Prostate gland (tissue), 2 donors: ENCODE measurements at regions not wholly inside any gene's neighbourhood (a gene's known extent, or its start where the extent isn't known, plus 50 kb on each side); places are given as distances from the start of the nearest gene placed in this dataset.
A peak's percentile ranks its signal among the peaks of the same experiment; 100 is the strongest.

Experiments
- DNase-seq: peaks from one replicate; pipeline ENCODE4 v3.0.0-alpha.2; 2019; ENCODE audit warnings: low spot score
- H3K27ac ChIP-seq, 2 donors: fragments of 200-600 bp; sonication (generic); 2 replicates each; pipeline ENCODE4 v1.5.1; 2017 to 2019
- H3K27me3 ChIP-seq: fragments of 200-600 bp; sonication (generic); replicated peaks from 2 replicates; pipeline ENCODE4 v1.5.1; 2019; ENCODE audit not compliant: insufficient read depth
- H3K36me3 ChIP-seq, 2 donors: fragments of 200-600 bp; sonication (generic); 1 replicate in 1 of 2; 2 replicates in 1 of 2; pipeline versions ENCODE4 v1.5.1 to v1.8.1; 2017 to 2019
- H3K4me1 ChIP-seq: fragments of 200-600 bp; sonication (generic); replicated peaks from 2 replicates; pipeline ENCODE4 v1.5.1; 2019
- H3K4me3 ChIP-seq, 2 donors: fragments of 200-600 bp; sonication (generic); 2 replicates each; pipeline ENCODE4 v1.5.1; 2017 to 2019
- H3K9me3 ChIP-seq: fragments of 200-600 bp; sonication (generic); 2 replicates; pipeline ENCODE4 v1.5.1; 2017
- POLR2A ChIP-seq: fragments of 450-650 bp; IDR thresholded peaks from one replicate; pipeline ENCODE4 v1.6.1; 2016; ENCODE audit warnings: antibody characterized with exemption, mild to moderate bottlenecking
- POLR2AphosphoS5 ChIP-seq: sonication (generic); formaldehyde crosslinking; IDR thresholded peaks from one replicate; pipeline ENCODE4 v1.6.1; 2017; ENCODE audit warnings: antibody characterized with exemption
- WGBS: methylation state at CpG from one replicate; pipeline ENCODE4 v1.1.5; 2018; 5-methylcytosine and 5-hydroxymethylcytosine counted together
- intact Hi-C: fragments of 100-400 bp; cut with DNase I; formaldehyde crosslinking; loops from one replicate; pipeline ENCODE4 v1.14.2; 2022
- TF ChIP-seq, protein P1 (sequence below), 4 experiments: fragments of 200-600 bp in 2 of 4; fragments of 450-650 bp in 2 of 4; sonication (generic) in 2 of 4; IDR thresholded peaks; 1 replicate in 3 of 4; 2 replicates in 1 of 4; pipeline ENCODE4 v1.5.1; 2016 to 2019; ENCODE audit warnings: antibody characterized with exemption in 4 of 4, mild to moderate bottlenecking in 2 of 4, moderate library complexity in 2 of 4

DNA sequence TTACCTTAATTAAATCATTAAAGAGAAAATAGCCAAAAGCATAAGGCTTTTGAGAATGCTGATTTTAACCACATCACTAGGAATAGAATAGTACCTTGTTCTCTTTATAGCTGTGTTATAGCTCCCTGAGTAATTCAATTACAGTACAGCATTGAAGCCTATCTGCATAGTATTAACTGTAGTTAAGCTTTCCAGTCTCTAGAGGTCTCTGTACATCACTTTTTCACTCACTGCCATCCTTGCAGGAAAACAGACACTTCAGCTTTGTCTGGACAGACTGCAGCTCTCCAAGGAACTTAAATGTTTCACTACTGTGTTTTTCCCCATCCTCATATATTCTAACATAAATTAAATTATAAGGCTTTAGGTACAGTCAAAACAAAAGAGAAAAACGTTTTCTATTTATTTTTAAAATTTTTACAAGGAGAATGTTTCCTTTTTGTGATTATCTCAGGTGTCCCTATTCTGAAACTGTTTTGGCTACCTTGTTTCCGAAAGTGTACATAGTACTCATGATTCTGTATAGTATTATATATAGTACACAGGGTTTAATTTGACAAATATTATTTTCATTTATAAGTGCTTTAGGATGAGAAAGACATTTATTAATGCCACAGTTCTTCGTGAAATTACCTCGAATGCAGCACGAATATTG lies 407.9 kb downstream of the PCDH18 start:
- TF ChIP-seq, protein P1, sequence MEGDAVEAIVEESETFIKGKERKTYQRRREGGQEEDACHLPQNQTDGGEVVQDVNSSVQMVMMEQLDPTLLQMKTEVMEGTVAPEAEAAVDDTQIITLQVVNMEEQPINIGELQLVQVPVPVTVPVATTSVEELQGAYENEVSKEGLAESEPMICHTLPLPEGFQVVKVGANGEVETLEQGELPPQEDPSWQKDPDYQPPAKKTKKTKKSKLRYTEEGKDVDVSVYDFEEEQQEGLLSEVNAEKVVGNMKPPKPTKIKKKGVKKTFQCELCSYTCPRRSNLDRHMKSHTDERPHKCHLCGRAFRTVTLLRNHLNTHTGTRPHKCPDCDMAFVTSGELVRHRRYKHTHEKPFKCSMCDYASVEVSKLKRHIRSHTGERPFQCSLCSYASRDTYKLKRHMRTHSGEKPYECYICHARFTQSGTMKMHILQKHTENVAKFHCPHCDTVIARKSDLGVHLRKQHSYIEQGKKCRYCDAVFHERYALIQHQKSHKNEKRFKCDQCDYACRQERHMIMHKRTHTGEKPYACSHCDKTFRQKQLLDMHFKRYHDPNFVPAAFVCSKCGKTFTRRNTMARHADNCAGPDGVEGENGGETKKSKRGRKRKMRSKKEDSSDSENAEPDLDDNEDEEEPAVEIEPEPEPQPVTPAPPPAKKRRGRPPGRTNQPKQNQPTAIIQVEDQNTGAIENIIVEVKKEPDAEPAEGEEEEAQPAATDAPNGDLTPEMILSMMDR (IDR thresholded peaks at IDR 0.05), result peak in 3 of 4 experiments; percentile 40 to 54 (median 53)
- no peak for TF ChIP-seq POLR2AphosphoS5
- no peak for TF ChIP-seq POLR2A
- no peaks in the 10 kb centered on the region for H3K27me3 ChIP-seq
- H3K27ac ChIP-seq, result no peak overlapping the region
- 30% methylated on average over 5 of the region's 5 CpGs for WGBS
- intact Hi-C loops, result loop anchor here (5.0 to 10.0 kb wide), 3 partner anchors 410 to 1050 kb away; partner anchors contain the start of gene PCDH18
- no peaks in the 10 kb centered on the region for H3K36me3 ChIP-seq
- no peaks in the 10 kb centered on the region for H3K9me3 ChIP-seq
- no peak for DNase-seq
- H3K4me3 ChIP-seq, result peak overlapping the region in 1 of 2 donors; percentile 10
- H3K4me1 ChIP-seq, result no peaks in the 10 kb centered on the region

DNA sequence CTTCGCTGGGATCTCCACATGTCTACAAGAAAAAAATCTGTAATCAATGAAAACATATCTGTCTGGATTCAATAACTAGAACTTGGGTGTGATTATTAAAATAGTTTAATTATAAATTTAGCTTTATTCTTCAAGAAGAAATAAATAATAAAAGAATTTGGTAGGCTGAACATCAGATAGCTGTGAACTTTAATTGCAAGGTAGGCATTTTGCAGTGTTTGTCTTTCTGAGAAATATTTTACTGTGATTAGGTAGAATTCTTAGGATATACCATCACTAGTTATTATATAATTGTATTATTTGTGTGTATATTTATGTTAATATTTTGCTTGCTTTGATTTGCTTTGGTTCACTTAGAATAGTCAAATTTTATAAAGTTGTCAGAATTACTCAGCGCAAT lies 409.4 kb downstream of the PCDH18 start:
- H3K9me3 ChIP-seq, result no peaks in the 10 kb centered on the region
- H3K36me3 ChIP-seq, result no peaks in the 10 kb centered on the region
- H3K4me1 ChIP-seq, result no peaks in the 10 kb centered on the region
- no peak overlapping the region for H3K27ac ChIP-seq
- no peak for DNase-seq
- WGBS, result 97% methylated on average over 2 of the region's 2 CpGs
- TF ChIP-seq POLR2A, result no peak
- TF ChIP-seq, protein P1 (IDR thresholded peaks at IDR 0.05), result no peak
- TF ChIP-seq POLR2AphosphoS5, result no peak
- H3K4me3 ChIP-seq, result no peak overlapping the region
- intact Hi-C loops, result loop anchor here (5.0 to 10.0 kb wide), 3 partner anchors 412 to 1052 kb away; partner anchors contain the start of gene PCDH18
- H3K27me3 ChIP-seq, result no peaks in the 10 kb centered on the region

DNA sequence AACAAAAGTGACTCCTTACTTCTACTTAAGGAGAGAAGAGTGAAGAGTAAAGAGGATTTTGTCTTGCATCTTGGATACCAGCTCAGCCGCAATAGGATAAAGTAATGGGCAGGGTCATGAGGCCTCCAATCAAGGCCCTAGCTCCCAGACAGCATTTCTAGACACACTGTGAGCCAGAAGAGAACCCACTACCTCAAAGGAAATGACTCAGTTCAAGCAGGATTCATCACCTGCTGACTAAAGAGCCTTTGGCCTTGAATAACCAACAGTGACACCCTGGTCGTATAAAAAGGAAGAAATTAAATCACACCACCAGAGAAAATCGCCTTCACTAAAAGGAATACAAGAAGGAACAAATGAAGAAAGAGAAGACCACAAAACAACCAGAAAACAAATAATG lies 416.1 kb downstream of the PCDH18 start:
- WGBS, result 90% methylated on average over 3 of the region's 3 CpGs
- H3K4me1 ChIP-seq, result no peaks in the 10 kb centered on the region
- H3K36me3 ChIP-seq, result no peaks in the 10 kb centered on the region
- H3K9me3 ChIP-seq, result no peaks in the 10 kb centered on the region
- no peak for TF ChIP-seq POLR2A
- no peak for TF ChIP-seq POLR2AphosphoS5
- TF ChIP-seq, protein P1 (IDR thresholded peaks at IDR 0.05), result no peak
- no peaks in the 10 kb centered on the region for H3K27me3 ChIP-seq
- no peak overlapping the region for H3K4me3 ChIP-seq
- H3K27ac ChIP-seq, result no peak overlapping the region
- intact Hi-C loops, result no loop called here
- no peak for DNase-seq

DNA sequence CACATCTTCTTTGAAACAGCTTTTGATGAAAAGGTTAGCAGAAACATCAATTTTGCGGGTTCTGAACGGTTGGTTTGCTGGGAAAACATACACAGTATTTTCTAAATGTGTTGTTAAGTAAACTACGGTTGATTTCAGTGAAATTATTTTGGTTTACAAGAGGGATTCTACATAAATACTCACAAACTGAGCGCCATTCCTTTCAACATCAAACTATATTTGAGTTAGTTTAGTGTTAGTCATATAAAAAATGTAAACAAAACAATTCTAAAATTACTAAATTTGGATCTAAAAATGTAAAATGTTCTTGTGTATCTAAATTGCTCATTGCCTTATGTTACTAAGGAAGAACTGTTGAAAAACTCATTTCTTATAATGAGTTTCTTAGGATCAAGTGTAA lies 425.6 kb downstream of the PCDH18 start:
- 70% methylated on average over 4 of the region's 4 CpGs for WGBS

More for the DNA sequence above, 425.6 kb downstream of the PCDH18 start:
- intact Hi-C loops, result no loop called here
- H3K9me3 ChIP-seq, result no peaks in the 10 kb centered on the region
- H3K27me3 ChIP-seq, result no peaks in the 10 kb centered on the region
- H3K4me3 ChIP-seq, result no peak overlapping the region
- H3K27ac ChIP-seq, result no peak overlapping the region
- H3K4me1 ChIP-seq, result no peaks in the 10 kb centered on the region
- TF ChIP-seq, protein P1 (IDR thresholded peaks at IDR 0.05), result no peak
- TF ChIP-seq POLR2AphosphoS5, result no peak
- TF ChIP-seq POLR2A, result no peak
- no peaks in the 10 kb centered on the region for H3K36me3 ChIP-seq
- no peak for DNase-seq
